ENCODE measurements at regions not wholly inside any gene's neighbourhood (a gene's known extent, or its start where the extent isn't known, plus 50 kb on each side); places are given as distances from the start of the nearest gene placed in this dataset.

DNA sequence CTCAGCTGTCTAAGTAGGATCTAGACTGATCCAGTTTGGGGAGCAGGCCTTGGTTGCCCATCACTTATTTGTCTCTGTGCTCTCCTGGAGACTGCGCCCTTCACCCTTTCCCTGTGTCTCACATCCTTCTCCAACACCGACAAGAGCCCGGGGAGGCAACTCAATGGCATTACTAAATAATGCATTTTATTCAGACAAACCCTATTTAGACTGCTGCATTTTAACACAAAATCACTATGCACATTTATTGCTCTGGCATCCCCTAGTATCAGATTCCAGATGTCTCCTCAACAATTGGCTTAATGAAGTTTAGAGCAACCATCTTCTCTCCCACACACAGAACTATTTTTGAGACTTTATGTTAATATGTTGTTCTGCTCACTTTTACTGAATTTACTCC is 436.4 kb upstream of the CHRM3 start:
- TF ChIP-seq EZH2phosphoT487 (IDR thresholded peaks at IDR 0.05; ENCODE audit: borderline replicate concordance) = no peak
- TF ChIP-seq, protein P1, sequence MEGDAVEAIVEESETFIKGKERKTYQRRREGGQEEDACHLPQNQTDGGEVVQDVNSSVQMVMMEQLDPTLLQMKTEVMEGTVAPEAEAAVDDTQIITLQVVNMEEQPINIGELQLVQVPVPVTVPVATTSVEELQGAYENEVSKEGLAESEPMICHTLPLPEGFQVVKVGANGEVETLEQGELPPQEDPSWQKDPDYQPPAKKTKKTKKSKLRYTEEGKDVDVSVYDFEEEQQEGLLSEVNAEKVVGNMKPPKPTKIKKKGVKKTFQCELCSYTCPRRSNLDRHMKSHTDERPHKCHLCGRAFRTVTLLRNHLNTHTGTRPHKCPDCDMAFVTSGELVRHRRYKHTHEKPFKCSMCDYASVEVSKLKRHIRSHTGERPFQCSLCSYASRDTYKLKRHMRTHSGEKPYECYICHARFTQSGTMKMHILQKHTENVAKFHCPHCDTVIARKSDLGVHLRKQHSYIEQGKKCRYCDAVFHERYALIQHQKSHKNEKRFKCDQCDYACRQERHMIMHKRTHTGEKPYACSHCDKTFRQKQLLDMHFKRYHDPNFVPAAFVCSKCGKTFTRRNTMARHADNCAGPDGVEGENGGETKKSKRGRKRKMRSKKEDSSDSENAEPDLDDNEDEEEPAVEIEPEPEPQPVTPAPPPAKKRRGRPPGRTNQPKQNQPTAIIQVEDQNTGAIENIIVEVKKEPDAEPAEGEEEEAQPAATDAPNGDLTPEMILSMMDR (conservative IDR thresholded peaks at IDR 0.05; ENCODE audit: low read length) = no peak
- H4K20me1 ChIP-seq (ENCODE audit: insufficient read depth, low read length, poor library complexity, severe bottlenecking) = no peaks in the 10 kb centered on the region
- no peaks in the 10 kb centered on the region for H3K79me2 ChIP-seq (ENCODE audit: insufficient read depth, low read length)
- H3F3A ChIP-seq (ENCODE audit: low read depth) = no peaks in the 10 kb centered on the region
- H3K9me2 ChIP-seq (replicated peaks; ENCODE audit: low read depth, low read length) = no peaks in the 10 kb centered on the region
- H3K27me3 ChIP-seq (ENCODE audit: insufficient read depth, low read length, poor library complexity, severe bottlenecking) = no peaks in the 10 kb centered on the region
- H3K36me3 ChIP-seq (ENCODE audit: insufficient read depth, low read length) = no peaks in the 10 kb centered on the region
- H2AFZ ChIP-seq (ENCODE audit: low read length) = no peak overlapping the region
- no peaks in the 10 kb centered on the region for H3K9me3 ChIP-seq (ENCODE audit: insufficient read depth, low read depth, low read length)
- H3K9ac ChIP-seq (ENCODE audit: low read depth, low read length, poor library complexity, severe bottlenecking) = no peak overlapping the region
- H3K4me3 ChIP-seq (ENCODE audit: low read length, poor library complexity, severe bottlenecking) = no peak overlapping the region
- no peak overlapping the region for H3K4me2 ChIP-seq (ENCODE audit: low read depth, low read length, poor library complexity, severe bottlenecking)
- no peaks in the 10 kb centered on the region for H3K4me1 ChIP-seq (ENCODE audit: insufficient read depth, low read length, poor library complexity, severe bottlenecking)

GRCh38 chr1:238944028-238944427 is 442.3 kb upstream of the CHRM3 start:
- no peaks in the 10 kb centered on the region for H3K79me2 ChIP-seq (ENCODE audit: insufficient read depth, low read length)
- TF ChIP-seq, protein P1 (conservative IDR thresholded peaks at IDR 0.05; ENCODE audit: low read length) = no peak
- no peak for TF ChIP-seq EZH2phosphoT487 (IDR thresholded peaks at IDR 0.05; ENCODE audit: borderline replicate concordance)
- H2AFZ ChIP-seq (ENCODE audit: low read length) = no peak overlapping the region
- no peaks in the 10 kb centered on the region for H3K36me3 ChIP-seq (ENCODE audit: insufficient read depth, low read length)
- no peaks in the 10 kb centered on the region for H3K4me1 ChIP-seq (ENCODE audit: insufficient read depth, low read length, poor library complexity, severe bottlenecking)
- H3K27me3 ChIP-seq (ENCODE audit: insufficient read depth, low read length, poor library complexity, severe bottlenecking) = no peaks in the 10 kb centered on the region
- H3K4me2 ChIP-seq (ENCODE audit: low read depth, low read length, poor library complexity, severe bottlenecking) = no peak overlapping the region
- H3K9ac ChIP-seq (ENCODE audit: low read depth, low read length, poor library complexity, severe bottlenecking) = no peak overlapping the region
- H3K4me3 ChIP-seq (ENCODE audit: low read length, poor library complexity, severe bottlenecking) = no peak overlapping the region
- no peaks in the 10 kb centered on the region for H4K20me1 ChIP-seq (ENCODE audit: insufficient read depth, low read length, poor library complexity, severe bottlenecking)
- H3K9me3 ChIP-seq (ENCODE audit: insufficient read depth, low read depth, low read length) = no peaks in the 10 kb centered on the region
- no peaks in the 10 kb centered on the region for H3F3A ChIP-seq (ENCODE audit: low read depth)
- no peaks in the 10 kb centered on the region for H3K9me2 ChIP-seq (replicated peaks; ENCODE audit: low read depth, low read length)

DNA sequence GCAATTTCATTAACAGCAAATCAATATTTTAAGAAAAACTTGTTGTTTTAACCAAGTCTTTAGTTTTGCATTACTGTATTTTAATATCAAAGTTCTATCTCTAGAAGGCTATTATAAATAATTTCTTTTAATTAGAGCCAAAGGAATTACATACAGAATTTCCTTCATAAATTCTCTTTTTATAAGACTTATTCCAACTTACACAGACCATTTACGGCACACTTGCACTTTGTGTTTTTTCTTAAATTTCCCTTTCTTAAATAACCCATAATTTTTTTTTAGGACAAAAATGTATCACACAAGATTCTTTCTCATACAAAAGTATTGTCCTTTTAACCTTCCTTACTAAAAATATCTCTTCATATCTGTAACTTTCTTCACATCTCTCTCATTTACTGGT is 458.5 kb upstream of the CHRM3 start:
- TF ChIP-seq, protein P1 (conservative IDR thresholded peaks at IDR 0.05; ENCODE audit: low read length) = no peak
- TF ChIP-seq EZH2phosphoT487 (IDR thresholded peaks at IDR 0.05; ENCODE audit: borderline replicate concordance) = no peak
- Histone ChIP-seq H3K9me2 (replicated peaks; ENCODE audit: low read depth, low read length) (no peaks in the 10 kb centered on the region), H3K36me3 (ENCODE audit: insufficient read depth, low read length) (no peaks in the 10 kb centered on the region), H3K27me3 (ENCODE audit: insufficient read depth, low read length, poor library complexity, severe bottlenecking) (no peaks in the 10 kb centered on the region), H3K79me2 (ENCODE audit: insufficient read depth, low read length) (no peaks in the 10 kb centered on the region), H3K4me1 (ENCODE audit: insufficient read depth, low read length, poor library complexity, severe bottlenecking) (no peaks in the 10 kb centered on the region), H2AFZ (ENCODE audit: low read length) (no peak overlapping the region), H3K4me2 (ENCODE audit: low read depth, low read length, poor library complexity, severe bottlenecking) (no peak overlapping the region), H3K9ac (ENCODE audit: low read depth, low read length, poor library complexity, severe bottlenecking) (no peak overlapping the region), H3F3A (ENCODE audit: low read depth) (no peaks in the 10 kb centered on the region), H4K20me1 (ENCODE audit: insufficient read depth, low read length, poor library complexity, severe bottlenecking) (no peaks in the 10 kb centered on the region), H3K9me3 (ENCODE audit: insufficient read depth, low read depth, low read length) (no peaks in the 10 kb centered on the region), H3K4me3 (ENCODE audit: low read length, poor library complexity, severe bottlenecking) (no peak overlapping the region)
